Loucy (cell line): ENCODE measurements at regions not wholly inside any gene's neighbourhood (a gene's known extent, or its start where the extent isn't known, plus 50 kb on each side); places are given as distances from the start of the nearest gene placed in this dataset.

Source experiments
- H2AFZ ChIP-seq: fragments of 200-600 bp; sonication (generic); 2 replicates; pipeline ENCODE4 v1.6.0; 2016; ENCODE audit warnings: antibody characterized with exemption, mild to moderate bottlenecking, low read length, moderate library complexity
- H3F3A ChIP-seq: fragments of 200-600 bp; 2 replicates; pipeline ENCODE4 v1.6.0; 2016; ENCODE audit warnings: antibody characterized with exemption, low read depth, mild to moderate bottlenecking
- H3K27me3 ChIP-seq: fragments of 200-600 bp; sonication (generic); 2 replicates; pipeline ENCODE4 v1.6.1; 2014; ENCODE audit warnings: low read length, mild to moderate bottlenecking; ENCODE audit not compliant: insufficient read depth, poor library complexity, severe bottlenecking
- H3K36me3 ChIP-seq: fragments of 200-600 bp; sonication (generic); 2 replicates; pipeline ENCODE4 v1.6.1; 2016; ENCODE audit warnings: low read length; ENCODE audit not compliant: insufficient read depth
- H3K4me1 ChIP-seq: fragments of 200-600 bp; sonication (generic); 2 replicates; pipeline ENCODE4 v1.5.1; 2014; ENCODE audit warnings: low read length, mild to moderate bottlenecking; ENCODE audit not compliant: insufficient read depth, poor library complexity, severe bottlenecking
- H3K4me2 ChIP-seq: fragments of 200-600 bp; sonication (generic); 2 replicates; pipeline ENCODE4 v1.6.0; 2014; ENCODE audit warnings: antibody characterized with exemption, low read length, low read depth, mild to moderate bottlenecking; ENCODE audit not compliant: poor library complexity, severe bottlenecking
- H3K4me3 ChIP-seq: fragments of 200-600 bp; sonication (generic); 2 replicates; pipeline ENCODE4 v1.5.1; 2014; ENCODE audit warnings: low read length, mild to moderate bottlenecking, mixed read lengths; ENCODE audit not compliant: poor library complexity, severe bottlenecking
- H3K79me2 ChIP-seq: fragments of 200-600 bp; sonication (generic); 2 replicates; pipeline ENCODE4 v1.6.1; 2014; ENCODE audit warnings: low read length; ENCODE audit not compliant: insufficient read depth
- H3K9ac ChIP-seq: fragments of 200-600 bp; sonication (generic); 2 replicates; pipeline ENCODE4 v1.6.0; 2014; ENCODE audit warnings: mild to moderate bottlenecking, low read depth, low read length, moderate library complexity; ENCODE audit not compliant: poor library complexity, severe bottlenecking
- H3K9me2 ChIP-seq: fragments of 200-600 bp; sonication (generic); replicated peaks from 2 replicates; pipeline ENCODE4 v1.6.1; 2016; ENCODE audit warnings: low read depth, low read length, mixed read lengths
- H3K9me3 ChIP-seq: fragments of 200-600 bp; sonication (generic); 2 replicates; pipeline ENCODE4 v1.6.1; 2014; ENCODE audit warnings: mild to moderate bottlenecking, antibody characterized with exemption, low read length, low read depth; ENCODE audit not compliant: insufficient read depth
- H4K20me1 ChIP-seq: fragments of 200-600 bp; sonication (generic); 2 replicates; pipeline ENCODE4 v1.6.0; 2014; ENCODE audit warnings: antibody characterized with exemption, low read length, mild to moderate bottlenecking; ENCODE audit not compliant: insufficient read depth, poor library complexity, severe bottlenecking
- CTCF ChIP-seq: fragments of 200-600 bp; sonication (generic); conservative IDR thresholded peaks from 2 replicates; pipeline ENCODE4 v1.5.1; 2014; ENCODE audit warnings: mild to moderate bottlenecking, antibody characterized with exemption, low read length
- EZH2phosphoT487 ChIP-seq: fragments of 200-600 bp; IDR thresholded peaks from 2 replicates; pipeline ENCODE4 v1.6.1; 2018; ENCODE audit warnings: antibody characterized with exemption, mild to moderate bottlenecking, moderate library complexity, borderline replicate concordance

- Histone ChIP-seq H4K20me1 (no peaks in the 10 kb centered on the region), H3K9me2 (no peaks in the 10 kb centered on the region), H2AFZ (no peak overlapping the region), H3K27me3 (no peaks in the 10 kb centered on the region), H3K36me3 (no peaks in the 10 kb centered on the region), H3K79me2 (no peaks in the 10 kb centered on the region), H3K4me2 (no peak overlapping the region), H3K9me3 (no peaks in the 10 kb centered on the region), H3F3A (no peaks in the 10 kb centered on the region), H3K4me1 (no peaks in the 10 kb centered on the region), H3K4me3 (no peak overlapping the region), H3K9ac (no peak overlapping the region)
- TF ChIP-seq EZH2phosphoT487 = no peak
- TF ChIP-seq CTCF = no peak
Measured at GRCh38 chr4:127560755-127561154, 72.0 kb upstream of the INTU start.

- H2AFZ ChIP-seq = no peak overlapping the region
- H3K27me3 ChIP-seq = no peaks in the 10 kb centered on the region
- H3F3A ChIP-seq = no peaks in the 10 kb centered on the region
- no peak for TF ChIP-seq CTCF
- TF ChIP-seq EZH2phosphoT487 = no peak
- no peak overlapping the region for H3K4me3 ChIP-seq
- no peaks in the 10 kb centered on the region for H3K9me3 ChIP-seq
- H3K9me2 ChIP-seq = no peaks in the 10 kb centered on the region
- no peak overlapping the region for H3K9ac ChIP-seq
- H3K79me2 ChIP-seq = no peaks in the 10 kb centered on the region
- no peaks in the 10 kb centered on the region for H3K4me1 ChIP-seq
- no peak overlapping the region for H3K4me2 ChIP-seq
- H3K36me3 ChIP-seq = no peaks in the 10 kb centered on the region
- H4K20me1 ChIP-seq = no peaks in the 10 kb centered on the region
Measured at GRCh38 chr4:127574643-127575042, 58.1 kb upstream of the INTU start.

- no peaks in the 10 kb centered on the region for H4K20me1 ChIP-seq
- H3K4me1 ChIP-seq = no peaks in the 10 kb centered on the region
- H3K79me2 ChIP-seq = no peaks in the 10 kb centered on the region
- no peak overlapping the region for H3K4me3 ChIP-seq
- H3K27me3 ChIP-seq = no peaks in the 10 kb centered on the region
- no peaks in the 10 kb centered on the region for H3F3A ChIP-seq
- no peaks in the 10 kb centered on the region for H3K9me3 ChIP-seq
- no peaks in the 10 kb centered on the region for H3K36me3 ChIP-seq
- no peak overlapping the region for H3K4me2 ChIP-seq
- no peak for TF ChIP-seq CTCF
- no peak for TF ChIP-seq EZH2phosphoT487
- H2AFZ ChIP-seq = no peak overlapping the region
- H3K9ac ChIP-seq = no peak overlapping the region
- H3K9me2 ChIP-seq = no peaks in the 10 kb centered on the region
Measured at GRCh38 chr4:127575888-127576287, 56.9 kb upstream of the INTU start.
